ENCODE measurements at regions not wholly inside any gene's neighbourhood (a gene's known extent, or its start where the extent isn't known, plus 50 kb on each side); places are given as distances from the start of the nearest gene placed in this dataset.

DNA sequence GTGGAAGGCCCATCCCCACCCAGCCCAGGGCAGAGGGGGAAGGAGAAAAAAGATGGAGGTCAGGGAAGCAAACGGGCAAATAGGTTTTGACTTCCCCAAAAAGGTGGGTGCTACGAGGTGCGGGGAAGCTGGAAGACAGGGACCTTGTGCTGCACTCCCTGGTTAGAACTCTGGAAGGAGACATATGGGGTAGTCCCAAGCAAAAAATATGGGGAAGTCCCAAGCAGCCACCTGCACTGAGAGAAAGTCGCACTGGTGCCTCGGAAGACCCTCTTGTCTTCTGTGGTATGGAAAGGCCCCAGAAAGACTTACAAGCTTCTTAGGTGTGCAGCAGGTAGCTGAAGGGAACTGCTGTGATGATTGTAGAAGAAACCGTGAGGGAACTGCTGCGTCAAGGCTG, 93.8 kb upstream of the CEP85L start:
- TF ChIP-seq, protein P1, sequence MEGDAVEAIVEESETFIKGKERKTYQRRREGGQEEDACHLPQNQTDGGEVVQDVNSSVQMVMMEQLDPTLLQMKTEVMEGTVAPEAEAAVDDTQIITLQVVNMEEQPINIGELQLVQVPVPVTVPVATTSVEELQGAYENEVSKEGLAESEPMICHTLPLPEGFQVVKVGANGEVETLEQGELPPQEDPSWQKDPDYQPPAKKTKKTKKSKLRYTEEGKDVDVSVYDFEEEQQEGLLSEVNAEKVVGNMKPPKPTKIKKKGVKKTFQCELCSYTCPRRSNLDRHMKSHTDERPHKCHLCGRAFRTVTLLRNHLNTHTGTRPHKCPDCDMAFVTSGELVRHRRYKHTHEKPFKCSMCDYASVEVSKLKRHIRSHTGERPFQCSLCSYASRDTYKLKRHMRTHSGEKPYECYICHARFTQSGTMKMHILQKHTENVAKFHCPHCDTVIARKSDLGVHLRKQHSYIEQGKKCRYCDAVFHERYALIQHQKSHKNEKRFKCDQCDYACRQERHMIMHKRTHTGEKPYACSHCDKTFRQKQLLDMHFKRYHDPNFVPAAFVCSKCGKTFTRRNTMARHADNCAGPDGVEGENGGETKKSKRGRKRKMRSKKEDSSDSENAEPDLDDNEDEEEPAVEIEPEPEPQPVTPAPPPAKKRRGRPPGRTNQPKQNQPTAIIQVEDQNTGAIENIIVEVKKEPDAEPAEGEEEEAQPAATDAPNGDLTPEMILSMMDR (IDR thresholded peaks at IDR 0.05) = no peak
- TF ChIP-seq POLR2A (IDR thresholded peaks at IDR 0.05) = no peak

Data from uterus (tissue), 2 donors.